Activated naive CD8-positive, alpha-beta T cell (primary cell): ENCODE measurements at regions not wholly inside any gene's neighbourhood (a gene's known extent, or its start where the extent isn't known, plus 50 kb on each side); places are given as distances from the start of the nearest gene placed in this dataset.
A peak's percentile ranks its signal among the peaks of the same experiment; 100 is the strongest.

ENCODE experiments used
- H3K27ac Mint-ChIP-seq: one replicate; pipeline ENCODE4 v1.8.0; 2021; ENCODE audit warnings: mixed read lengths
- H3K27me3 Mint-ChIP-seq: one replicate; pipeline ENCODE4 v1.8.0; 2021; ENCODE audit warnings: mixed read lengths
- H3K36me3 Mint-ChIP-seq: one replicate; pipeline ENCODE4 v1.8.0; 2021; ENCODE audit warnings: mixed read lengths
- H3K4me1 Mint-ChIP-seq: one replicate; pipeline ENCODE4 v1.8.0; 2021; ENCODE audit warnings: low read depth, mixed read lengths
- H3K4me3 Mint-ChIP-seq: one replicate; pipeline ENCODE4 v1.8.0; 2021; ENCODE audit warnings: mild to moderate bottlenecking, mixed read lengths
- H3K9me3 Mint-ChIP-seq: one replicate; pipeline ENCODE4 v1.8.0; 2021; ENCODE audit warnings: low read depth, mixed read lengths

DNA sequence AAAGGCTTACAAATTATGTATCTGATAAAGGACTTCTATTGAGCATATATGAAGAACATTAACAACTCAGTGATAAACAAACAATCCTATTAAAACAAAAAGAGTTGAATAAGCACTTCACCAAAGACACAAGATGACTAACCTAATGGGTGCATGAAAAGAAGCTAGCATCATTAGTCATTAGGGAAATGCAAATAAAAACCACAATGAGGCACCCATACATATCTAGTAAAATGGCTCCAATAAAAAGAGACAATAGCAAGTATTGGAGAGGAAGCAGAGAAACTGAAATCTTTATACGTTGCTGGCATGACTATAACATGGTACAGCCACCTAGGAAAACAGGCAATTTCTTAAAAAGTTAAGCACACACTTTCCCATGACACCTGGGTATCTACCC is 77.6 kb upstream of the ZMIZ1 start:
- Mint-ChIP-seq H3K4me3 (no peak overlapping the region), H3K4me1 (peaks cover 24% of the 10 kb centered on the region), H3K36me3 (no peaks in the 10 kb centered on the region), H3K27me3 (no peaks in the 10 kb centered on the region), H3K9me3 (no peaks in the 10 kb centered on the region), H3K27ac (peak overlapping the region; percentile 51)

DNA sequence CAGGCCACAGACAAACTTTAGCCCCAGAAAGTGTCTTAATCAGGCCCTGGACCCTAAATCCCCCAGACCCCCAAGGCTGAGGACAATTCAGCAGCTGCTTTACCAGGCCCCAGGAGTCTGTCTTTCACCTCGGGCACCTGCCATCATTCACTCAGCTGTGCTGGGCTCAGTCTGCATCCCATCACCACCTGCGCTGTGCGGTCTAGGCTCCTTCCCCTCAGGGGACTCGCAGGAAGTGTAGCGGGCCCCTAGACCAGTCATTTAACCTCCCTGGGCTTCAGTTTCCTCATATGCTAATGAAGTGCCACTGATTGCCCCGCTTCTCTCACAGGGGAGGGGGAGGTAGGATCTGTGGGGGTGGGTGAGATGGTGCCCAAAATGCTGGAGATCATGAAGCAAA is 76.4 kb upstream of the ZMIZ1 start:
- H3K9me3 Mint-ChIP-seq: no peaks in the 10 kb centered on the region
- no peaks in the 10 kb centered on the region for H3K36me3 Mint-ChIP-seq
- H3K27me3 Mint-ChIP-seq: no peaks in the 10 kb centered on the region
- peaks cover 24% of the 10 kb centered on the region for H3K4me1 Mint-ChIP-seq
- H3K4me3 Mint-ChIP-seq: no peak overlapping the region
- no peak overlapping the region for H3K27ac Mint-ChIP-seq

DNA sequence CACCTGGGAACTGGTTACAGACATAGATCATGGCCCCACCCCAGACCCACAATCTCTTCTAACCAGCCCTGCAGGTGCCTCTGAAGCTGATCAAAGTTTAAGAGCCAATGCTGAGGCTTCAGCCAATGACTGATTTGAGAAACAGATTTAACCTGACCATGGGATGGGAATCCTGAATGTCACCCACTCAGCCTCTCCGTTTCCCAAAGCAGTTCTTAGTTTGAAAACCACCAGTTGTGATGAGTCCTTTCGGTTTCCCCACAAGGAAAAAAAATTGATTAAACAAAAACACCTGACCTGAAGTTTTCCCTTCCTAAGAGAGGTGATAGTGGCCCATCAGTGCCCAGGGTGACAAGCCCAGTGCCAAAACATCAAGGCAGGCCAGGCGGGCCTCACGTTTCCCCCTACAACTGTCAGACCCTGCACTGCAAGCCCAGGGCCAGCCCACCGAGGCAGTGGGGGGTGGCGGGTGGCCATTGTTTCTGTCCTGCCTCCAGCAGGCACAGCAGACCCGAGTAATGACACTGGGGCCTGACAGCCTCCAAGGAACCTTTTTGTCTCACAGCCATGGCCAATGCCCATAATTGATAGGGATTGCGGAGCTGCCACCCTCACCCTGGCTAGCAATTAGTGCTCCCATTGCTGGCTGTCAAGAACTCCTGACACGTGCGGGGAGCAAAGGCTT is 75.4 kb upstream of the ZMIZ1 start:
- Mint-ChIP-seq H3K27ac (no peak overlapping the region), H3K27me3 (no peaks in the 10 kb centered on the region), H3K9me3 (no peaks in the 10 kb centered on the region), H3K4me3 (no peak overlapping the region), H3K4me1 (peaks cover 24% of the 10 kb centered on the region), H3K36me3 (no peaks in the 10 kb centered on the region)

DNA sequence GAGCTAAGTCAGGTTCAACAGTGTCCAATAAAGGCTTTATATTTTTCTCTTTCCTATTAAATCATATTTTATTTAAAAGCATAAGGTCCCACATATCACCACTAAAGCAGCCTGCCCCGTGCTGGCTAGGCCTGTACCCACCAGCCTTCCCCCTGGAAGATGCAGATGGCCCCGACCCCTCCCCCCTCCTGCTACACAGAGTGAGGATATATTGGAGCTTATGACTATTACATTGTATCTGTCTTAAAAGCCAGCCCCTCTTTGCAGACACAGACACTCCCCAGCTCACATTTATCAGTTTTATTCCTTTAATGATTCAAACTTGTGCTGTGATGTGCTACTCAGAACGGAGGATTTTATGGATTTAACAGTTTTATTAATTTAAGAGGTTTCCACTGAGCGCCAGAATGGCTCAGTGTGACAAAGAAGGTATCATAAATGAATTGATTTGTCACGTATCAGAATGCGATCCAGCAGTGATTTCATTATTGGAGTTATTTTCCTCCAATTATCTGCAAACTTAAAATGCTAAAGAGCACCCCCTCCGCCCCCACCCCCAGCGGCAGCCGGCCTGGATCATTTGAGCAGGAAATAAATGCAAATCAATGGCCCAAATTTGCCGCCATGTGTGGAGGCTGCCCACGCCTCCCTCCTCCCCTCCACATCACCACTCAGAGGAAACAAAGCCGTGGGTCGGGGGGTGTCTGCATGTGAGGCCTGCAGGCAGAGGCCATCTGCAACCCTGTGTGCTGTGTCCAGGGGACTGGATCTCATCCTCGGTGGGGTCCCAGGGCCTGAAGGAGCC is 72.6 kb upstream of the ZMIZ1 start:
- H3K27me3 Mint-ChIP-seq: no peaks in the 10 kb centered on the region
- H3K4me1 Mint-ChIP-seq: peaks cover 15% of the 10 kb centered on the region
- no peak overlapping the region for H3K27ac Mint-ChIP-seq
- no peaks in the 10 kb centered on the region for H3K9me3 Mint-ChIP-seq
- no peaks in the 10 kb centered on the region for H3K36me3 Mint-ChIP-seq
- no peak overlapping the region for H3K4me3 Mint-ChIP-seq

DNA sequence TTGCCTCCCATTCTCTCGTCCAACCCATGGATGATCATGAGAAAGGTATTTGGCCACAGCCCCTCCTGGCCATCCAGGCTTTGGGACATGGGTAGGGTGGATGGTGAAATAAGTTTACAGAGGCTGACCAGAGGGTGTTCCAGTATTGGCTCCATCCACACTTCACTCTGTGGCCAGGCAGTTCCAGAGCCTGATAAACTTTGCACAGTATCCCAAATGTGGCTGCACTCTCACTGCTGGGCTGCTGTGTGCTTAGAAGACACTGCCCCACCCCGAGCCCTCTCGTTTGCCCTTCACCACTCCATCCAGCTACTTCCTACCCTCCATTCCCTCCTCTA is 72.0 kb upstream of the ZMIZ1 start:
- Mint-ChIP-seq H3K36me3 (no peaks in the 10 kb centered on the region), H3K9me3 (no peaks in the 10 kb centered on the region), H3K4me3 (no peak overlapping the region), H3K4me1 (peaks cover 13% of the 10 kb centered on the region), H3K27me3 (no peaks in the 10 kb centered on the region), H3K27ac (no peak overlapping the region)

DNA sequence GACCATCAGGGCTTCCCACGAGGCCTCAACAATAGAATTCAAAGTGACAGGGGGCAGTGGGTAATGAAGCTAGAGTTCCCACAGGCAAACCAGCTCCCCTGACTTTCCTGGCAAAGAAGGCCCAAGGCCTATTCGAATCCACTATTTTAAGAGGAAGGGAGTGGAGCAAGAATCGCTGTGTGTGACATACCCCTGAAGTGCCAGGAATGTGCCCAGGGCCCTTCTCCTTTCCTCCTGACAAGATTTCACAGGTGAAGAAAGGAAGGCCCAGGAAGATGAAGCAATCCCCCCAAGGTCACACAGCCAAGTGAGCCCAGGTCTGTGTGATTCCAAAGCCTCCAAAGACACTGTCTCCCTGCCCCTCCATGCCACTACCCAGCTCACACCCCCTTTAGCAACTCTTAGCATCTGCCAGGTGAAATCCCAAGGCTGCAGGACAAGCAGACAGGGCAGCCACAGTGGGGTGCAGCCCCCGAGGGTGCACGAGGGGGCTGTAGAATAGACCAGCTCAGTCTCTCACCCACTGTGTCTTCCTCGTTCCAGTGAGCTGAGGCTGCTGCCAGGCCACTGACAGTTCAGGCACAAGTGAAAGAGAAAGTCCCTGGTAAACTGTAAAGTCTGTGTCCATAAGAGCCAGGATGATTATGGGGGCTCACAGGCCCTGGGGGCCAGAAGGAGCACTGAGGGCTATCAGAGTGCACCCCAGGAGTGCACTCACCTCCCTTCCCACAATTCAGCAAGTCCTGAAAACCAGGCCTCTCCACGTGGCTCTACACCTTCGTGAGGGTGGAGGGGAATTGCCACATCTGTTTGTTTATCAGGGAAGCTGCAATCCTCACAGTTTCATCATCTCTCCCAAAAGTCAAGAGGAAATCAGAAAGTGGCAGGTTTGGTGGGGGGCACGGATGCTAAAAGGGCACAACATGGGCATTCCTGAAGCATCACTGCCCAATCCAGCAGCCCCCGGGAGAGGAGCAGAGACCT is 70.8 kb upstream of the ZMIZ1 start:
- Mint-ChIP-seq H3K27ac (no peak overlapping the region), H3K9me3 (no peaks in the 10 kb centered on the region), H3K27me3 (no peaks in the 10 kb centered on the region), H3K4me3 (no peak overlapping the region), H3K4me1 (peaks cover 5% of the 10 kb centered on the region), H3K36me3 (no peaks in the 10 kb centered on the region)

DNA sequence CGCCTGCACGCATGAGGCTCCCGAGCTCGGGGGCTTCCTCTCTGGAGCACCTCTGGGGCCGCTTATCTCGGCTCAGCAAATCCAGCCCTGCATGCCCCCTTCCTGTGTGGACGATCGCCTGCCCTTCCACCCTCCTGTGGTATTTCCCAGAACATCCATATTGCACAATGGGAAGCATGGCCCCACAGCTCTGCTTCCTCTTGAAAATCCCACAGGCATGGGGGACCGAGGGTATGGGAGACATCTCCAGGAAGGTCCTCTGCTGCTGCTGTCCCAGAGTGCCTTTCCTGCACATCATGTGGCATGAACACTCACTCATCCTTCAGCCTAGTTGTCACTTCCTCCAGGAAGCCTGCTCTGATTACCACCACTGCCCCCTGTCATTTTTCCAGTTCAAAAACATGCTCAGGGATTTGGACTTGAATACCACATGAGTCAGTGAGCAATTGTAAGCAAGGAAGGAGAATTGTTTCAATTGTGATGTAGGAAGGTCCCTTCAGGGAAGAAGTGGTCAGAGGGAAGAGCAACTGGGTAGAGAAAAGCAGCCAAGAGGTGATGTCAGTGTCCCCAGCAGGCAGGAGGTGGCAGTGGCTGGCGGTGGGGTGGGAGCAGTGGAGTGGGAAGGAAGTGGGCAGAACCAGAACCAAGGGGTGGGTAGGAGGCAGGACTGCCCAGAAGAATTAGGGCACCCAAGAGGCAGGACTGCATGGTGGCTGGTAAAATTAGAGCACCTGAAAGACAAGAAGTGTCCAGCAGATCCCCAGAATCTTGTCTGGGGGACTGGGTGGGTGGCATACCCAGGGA is 67.5 kb upstream of the ZMIZ1 start:
- Mint-ChIP-seq H3K27me3 (no peaks in the 10 kb centered on the region), H3K27ac (no peak overlapping the region)

DNA sequence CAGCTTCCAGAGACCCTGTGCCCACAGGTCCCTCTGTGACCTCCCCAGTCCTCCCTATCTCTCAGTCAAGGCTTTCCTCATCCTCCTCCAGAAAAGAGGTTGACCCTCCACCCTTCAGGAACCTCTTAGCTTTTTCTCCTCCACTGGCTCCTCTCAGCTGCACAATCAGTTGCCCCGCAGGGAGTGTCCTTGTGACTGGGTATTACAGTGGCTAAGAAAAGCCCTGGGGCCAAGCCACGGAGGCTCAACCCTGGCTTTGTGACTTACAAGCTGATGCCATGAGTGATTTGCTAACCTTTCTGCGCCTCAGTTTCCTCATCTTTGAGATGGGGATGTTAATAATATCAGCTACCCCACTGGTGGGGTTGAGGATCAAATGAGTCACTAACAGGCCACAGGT is 66.4 kb upstream of the ZMIZ1 start:
- Mint-ChIP-seq H3K27me3 (no peaks in the 10 kb centered on the region), H3K9me3 (no peaks in the 10 kb centered on the region), H3K27ac (no peak overlapping the region), H3K4me3 (no peak overlapping the region), H3K36me3 (no peaks in the 10 kb centered on the region), H3K4me1 (peaks cover 12% of the 10 kb centered on the region)

More for the DNA sequence above, 67.5 kb upstream of the ZMIZ1 start:
- Mint-ChIP-seq H3K9me3 (no peaks in the 10 kb centered on the region), H3K4me3 (no peak overlapping the region), H3K4me1 (peaks cover 8% of the 10 kb centered on the region), H3K36me3 (no peaks in the 10 kb centered on the region)

DNA sequence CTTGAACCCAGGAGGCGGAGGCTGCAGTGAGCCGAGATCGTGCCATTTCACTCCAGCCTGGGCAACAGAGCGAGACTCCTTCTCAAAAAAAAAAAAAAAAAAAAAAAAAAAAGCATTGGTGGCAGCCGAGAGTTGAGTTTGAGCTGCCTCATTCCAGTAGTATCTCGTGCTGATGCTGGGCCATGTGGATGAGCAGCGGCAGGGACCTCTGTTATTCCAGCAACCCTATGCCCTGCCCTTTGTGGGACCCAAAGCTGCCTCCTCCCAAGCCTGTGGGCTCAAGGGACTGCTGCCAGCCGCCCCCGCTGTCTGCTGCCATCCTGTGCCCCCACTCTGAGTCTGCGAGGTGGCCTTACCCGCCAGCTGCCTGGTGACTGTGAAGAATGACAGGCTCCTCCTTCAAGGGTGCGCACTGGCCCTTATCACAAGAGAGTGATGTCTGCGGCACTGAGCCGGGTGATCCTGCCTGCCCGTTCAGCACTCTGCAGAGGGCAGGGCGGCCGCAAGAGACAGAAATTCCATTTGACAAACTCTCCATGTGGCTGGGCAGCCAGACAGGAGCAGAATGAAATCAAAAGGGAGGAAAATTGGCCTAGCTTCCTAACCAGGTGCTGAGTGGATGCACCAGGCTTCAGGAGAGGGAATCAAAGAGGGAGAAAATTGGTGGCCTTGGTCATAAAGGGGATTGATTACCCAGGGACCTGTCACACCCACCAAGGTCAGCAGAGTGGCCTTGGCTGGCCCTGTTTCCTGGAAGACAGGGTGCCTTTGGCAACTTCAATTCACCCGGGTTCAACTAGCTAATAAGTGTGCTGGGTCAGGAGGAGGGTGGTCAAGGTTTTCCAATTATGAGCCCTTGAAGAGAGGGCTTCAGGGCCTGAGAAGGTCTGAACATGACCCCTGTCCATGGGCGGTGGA is 65.3 kb upstream of the ZMIZ1 start:
- no peaks in the 10 kb centered on the region for H3K9me3 Mint-ChIP-seq
- peaks cover 16% of the 10 kb centered on the region for H3K4me1 Mint-ChIP-seq
- no peaks in the 10 kb centered on the region for H3K27me3 Mint-ChIP-seq
- no peak overlapping the region for H3K27ac Mint-ChIP-seq
- no peaks in the 10 kb centered on the region for H3K36me3 Mint-ChIP-seq
- H3K4me3 Mint-ChIP-seq: no peak overlapping the region

DNA sequence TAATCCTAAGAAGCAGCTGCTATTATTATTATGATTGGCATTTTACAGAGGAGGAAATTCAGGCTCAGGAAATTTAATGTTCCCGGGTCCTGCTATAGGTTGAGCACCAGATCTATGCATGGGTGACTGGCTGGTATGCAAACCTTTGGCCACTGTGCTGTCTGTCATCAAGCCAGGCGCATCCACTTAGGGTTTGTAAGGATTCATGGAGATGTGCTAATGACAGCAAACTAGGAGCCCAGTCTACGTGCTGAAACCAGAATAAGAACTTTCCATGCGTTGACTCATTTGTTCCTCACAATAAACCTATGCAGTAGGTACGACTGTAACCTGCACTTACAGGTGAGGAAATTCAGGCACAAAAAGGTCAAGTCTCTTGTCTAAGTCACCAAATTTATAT is 64.5 kb upstream of the ZMIZ1 start:
- no peaks in the 10 kb centered on the region for H3K9me3 Mint-ChIP-seq
- no peaks in the 10 kb centered on the region for H3K27me3 Mint-ChIP-seq
- H3K27ac Mint-ChIP-seq: no peak overlapping the region
- peaks cover 17% of the 10 kb centered on the region for H3K4me1 Mint-ChIP-seq
- no peaks in the 10 kb centered on the region for H3K36me3 Mint-ChIP-seq
- no peak overlapping the region for H3K4me3 Mint-ChIP-seq

DNA sequence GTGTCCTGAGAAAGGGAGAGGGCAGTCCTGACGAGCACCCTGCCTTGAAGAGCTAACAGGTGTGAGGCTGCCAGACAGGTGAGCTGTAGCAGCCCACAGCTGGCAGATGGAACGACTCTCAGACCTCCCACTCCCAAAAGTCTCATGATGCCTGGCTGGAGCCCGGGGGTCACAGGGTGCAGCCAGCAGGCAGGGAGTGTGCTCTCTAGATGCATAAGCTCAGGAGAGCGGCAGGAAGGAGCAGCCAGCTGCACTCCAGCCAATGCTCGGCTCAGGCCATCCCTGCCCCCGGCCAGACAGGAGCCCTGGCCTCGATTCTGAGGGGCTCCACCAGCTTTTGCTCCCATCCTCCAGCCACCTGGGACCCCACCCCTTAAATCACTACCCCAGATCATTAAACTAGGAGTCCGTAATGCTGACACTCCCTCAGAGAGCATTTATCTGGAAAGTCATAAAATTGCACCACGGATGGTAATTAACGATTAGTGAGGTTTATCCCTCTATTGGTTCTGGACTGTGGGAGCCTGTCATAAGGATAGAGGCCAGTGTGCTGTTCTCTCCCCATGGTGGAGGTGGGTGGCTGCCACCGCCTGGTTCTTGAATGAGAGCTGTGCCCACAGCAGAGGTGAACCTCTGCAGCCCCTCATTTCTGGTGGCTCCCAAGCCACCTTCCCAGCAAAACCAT is 63.5 kb upstream of the ZMIZ1 start:
- Mint-ChIP-seq H3K4me1 (peaks cover 17% of the 10 kb centered on the region), H3K9me3 (no peaks in the 10 kb centered on the region), H3K4me3 (no peak overlapping the region), H3K27ac (no peak overlapping the region), H3K27me3 (no peaks in the 10 kb centered on the region), H3K36me3 (no peaks in the 10 kb centered on the region)

DNA sequence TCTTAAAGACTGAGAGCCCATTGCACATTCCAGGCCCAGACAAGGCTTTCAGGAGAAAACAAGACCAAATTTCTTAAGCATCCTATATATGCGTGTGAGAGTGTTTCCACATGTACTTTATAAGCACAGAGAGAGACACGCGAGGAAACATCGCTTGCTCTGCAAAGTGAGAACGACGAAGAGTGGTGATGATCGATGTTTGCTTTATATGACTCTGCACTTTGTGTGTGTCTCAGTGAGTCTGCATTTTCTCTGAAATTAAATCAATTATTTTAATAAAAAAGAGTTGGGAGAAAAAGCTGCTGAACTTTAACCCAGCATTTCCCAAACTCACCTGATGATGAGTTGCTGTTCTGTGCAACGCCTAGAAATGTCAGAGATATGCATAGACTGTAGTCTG is 61.7 kb upstream of the ZMIZ1 start:
- H3K4me1 Mint-ChIP-seq: peaks cover 14% of the 10 kb centered on the region
- H3K27me3 Mint-ChIP-seq: no peaks in the 10 kb centered on the region
- no peaks in the 10 kb centered on the region for H3K9me3 Mint-ChIP-seq
- H3K4me3 Mint-ChIP-seq: no peak overlapping the region
- no peaks in the 10 kb centered on the region for H3K36me3 Mint-ChIP-seq
- no peak overlapping the region for H3K27ac Mint-ChIP-seq
